T47D (cell line): ENCODE measurements at regions not wholly inside any gene's neighbourhood (a gene's known extent, or its start where the extent isn't known, plus 50 kb on each side); places are given as distances from the start of the nearest gene placed in this dataset.
A peak's percentile ranks its signal among the peaks of the same experiment; 100 is the strongest.

Experiments
- DNase-seq, 2 experiments: peaks; one replicate each; pipeline versions ENCODE4 v3.0.0 to v3.0.0-alpha.2; 2011 to 2012; ENCODE audit warnings: low read depth in 1 of 2, low spot score in 1 of 2
- JUND ChIP-seq: IDR thresholded peaks from 2 replicates; pipeline ENCODE4 v1.6.1; 2012; ENCODE audit warnings: low read depth
- in situ Hi-C: cut with HindIII; loops from 2 replicates; pipeline ENCODE4 v1.10.0; 2016; ENCODE audit warnings: low sequenced_read_pairs, low pct_unique_long_range_greater_than_20kb

GRCh38 chr9:90988318-90988717, 186.7 kb downstream of the SYK start:
- TF ChIP-seq JUND: no peak
- in situ Hi-C loops: no loop called here
- no peak for DNase-seq

- DNase-seq: peak in 1 of 2 experiments; percentile 25
- no peak for TF ChIP-seq JUND
- in situ Hi-C loops: no loop called here
Measured at GRCh38 chr9:90991953-90992352, 190.3 kb downstream of the SYK start.

- DNase-seq: no peak
- in situ Hi-C loops: no loop called here
- TF ChIP-seq JUND: no peak
Measured at GRCh38 chr9:90995516-90995915, 193.9 kb downstream of the SYK start.

- DNase-seq: no peak
- no peak for TF ChIP-seq JUND
- in situ Hi-C loops: no loop called here
Measured at GRCh38 chr9:90996154-90997065, 194.8 kb downstream of the SYK start.

- TF ChIP-seq JUND: no peak
- no peak for DNase-seq
- in situ Hi-C loops: no loop called here
Measured at GRCh38 chr9:90998573-90998972, 197.0 kb downstream of the SYK start.

GRCh38 chr9:90999425-91000397, 198.1 kb downstream of the SYK start:
- no peak for DNase-seq
- in situ Hi-C loops: no loop called here
- TF ChIP-seq JUND: no peak

GRCh38 chr9:91001146-91001611, 199.6 kb downstream of the SYK start:
- DNase-seq: peak in 1 of 2 experiments; percentile 64
- in situ Hi-C loops: no loop called here
- no peak for TF ChIP-seq JUND

- no peak for TF ChIP-seq JUND
- in situ Hi-C loops: no loop called here
- DNase-seq: no peak
Measured at GRCh38 chr9:91004484-91004883, 202.9 kb downstream of the SYK start.

GRCh38 chr9:91004992-91005391, 203.4 kb downstream of the SYK start:
- TF ChIP-seq JUND: no peak
- in situ Hi-C loops: no loop called here
- DNase-seq: peak in 1 of 2 experiments; percentile 47

GRCh38 chr9:91006046-91006445, 204.4 kb downstream of the SYK start:
- no peak for TF ChIP-seq JUND
- in situ Hi-C loops: no loop called here
- DNase-seq: no peak

- no peak for TF ChIP-seq JUND
- in situ Hi-C loops: no loop called here
- DNase-seq: no peak
Measured at GRCh38 chr9:91008568-91008967, 206.9 kb downstream of the SYK start.

- in situ Hi-C loops: no loop called here
- no peak for TF ChIP-seq JUND
- no peak for DNase-seq
Measured at GRCh38 chr9:91011891-91012290, 210.3 kb downstream of the SYK start.
